NB4 (cell line): ENCODE measurements at regions not wholly inside any gene's neighbourhood (a gene's known extent, or its start where the extent isn't known, plus 50 kb on each side); places are given as distances from the start of the nearest gene placed in this dataset.

Source experiments
- POLR2A ChIP-seq: IDR thresholded peaks from 2 replicates; pipeline ENCODE4 v1.6.1; 2011; ENCODE audit warnings: mild to moderate bottlenecking; ENCODE audit not compliant: insufficient read length; ENCODE audit errors: extremely low read depth
- TF ChIP-seq, protein P1 (sequence below): IDR thresholded peaks from one replicate; pipeline ENCODE4 v1.5.1; 2012; ENCODE audit warnings: low read depth, low read length
- TF ChIP-seq, protein P2 (sequence below): IDR thresholded peaks from 2 replicates; pipeline ENCODE4 v1.6.1; 2011; ENCODE audit warnings: low read depth, low read length

DNA sequence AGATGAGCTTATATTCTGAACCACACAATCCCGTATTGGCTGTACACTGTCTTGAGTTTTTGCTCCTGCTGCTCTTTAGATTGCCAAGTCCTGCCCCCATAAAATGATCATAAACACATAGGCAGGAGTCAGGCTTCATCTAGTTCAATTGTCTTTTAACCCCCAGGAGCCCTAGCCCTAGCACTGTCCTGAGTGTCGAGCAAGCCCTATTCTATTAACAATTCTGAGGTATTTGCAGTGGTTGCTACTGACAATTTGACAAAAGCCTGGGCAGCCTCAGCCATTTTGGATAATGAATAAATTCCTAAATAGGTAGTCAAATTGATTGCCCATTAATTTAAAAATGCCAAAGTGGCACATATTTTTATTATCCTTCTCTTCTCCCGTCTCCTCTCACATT lies 257.2 kb downstream of the YTHDC2 start:
- TF ChIP-seq, protein P1, sequence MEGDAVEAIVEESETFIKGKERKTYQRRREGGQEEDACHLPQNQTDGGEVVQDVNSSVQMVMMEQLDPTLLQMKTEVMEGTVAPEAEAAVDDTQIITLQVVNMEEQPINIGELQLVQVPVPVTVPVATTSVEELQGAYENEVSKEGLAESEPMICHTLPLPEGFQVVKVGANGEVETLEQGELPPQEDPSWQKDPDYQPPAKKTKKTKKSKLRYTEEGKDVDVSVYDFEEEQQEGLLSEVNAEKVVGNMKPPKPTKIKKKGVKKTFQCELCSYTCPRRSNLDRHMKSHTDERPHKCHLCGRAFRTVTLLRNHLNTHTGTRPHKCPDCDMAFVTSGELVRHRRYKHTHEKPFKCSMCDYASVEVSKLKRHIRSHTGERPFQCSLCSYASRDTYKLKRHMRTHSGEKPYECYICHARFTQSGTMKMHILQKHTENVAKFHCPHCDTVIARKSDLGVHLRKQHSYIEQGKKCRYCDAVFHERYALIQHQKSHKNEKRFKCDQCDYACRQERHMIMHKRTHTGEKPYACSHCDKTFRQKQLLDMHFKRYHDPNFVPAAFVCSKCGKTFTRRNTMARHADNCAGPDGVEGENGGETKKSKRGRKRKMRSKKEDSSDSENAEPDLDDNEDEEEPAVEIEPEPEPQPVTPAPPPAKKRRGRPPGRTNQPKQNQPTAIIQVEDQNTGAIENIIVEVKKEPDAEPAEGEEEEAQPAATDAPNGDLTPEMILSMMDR, result no peak
- no peak for TF ChIP-seq POLR2A
- TF ChIP-seq, protein P2, sequence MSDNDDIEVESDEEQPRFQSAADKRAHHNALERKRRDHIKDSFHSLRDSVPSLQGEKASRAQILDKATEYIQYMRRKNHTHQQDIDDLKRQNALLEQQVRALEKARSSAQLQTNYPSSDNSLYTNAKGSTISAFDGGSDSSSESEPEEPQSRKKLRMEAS, result no peak
